Esophagus squamous epithelium (tissue), 5 donors: ENCODE measurements at regions not wholly inside any gene's neighbourhood (a gene's known extent, or its start where the extent isn't known, plus 50 kb on each side); places are given as distances from the start of the nearest gene placed in this dataset.
"Not testable (repeated sequence)": the region's sequence is repeated elsewhere in the genome, so short reads cannot be mapped to it uniquely, and the experiment has no call there.

Experiments used
- DNase-seq: peaks from one replicate; lab custom pipeline; 2025; lab: John Stamatoyannopoulos, UW
- H3K27ac ChIP-seq, 4 donors: fragments of 200-600 bp; sonication (generic); one replicate each; pipeline ENCODE4 v1.5.1; 2016 to 2019; ENCODE audit warnings: mild to moderate bottlenecking in 1 of 4
- H3K27me3 ChIP-seq, 4 donors: fragments of 200-600 bp; sonication (generic); 1 replicate in 3 of 4; 2 replicates in 1 of 4; pipeline versions ENCODE4 v1.5.1 to v1.6.0; 2017 to 2021; ENCODE audit warnings: antibody characterized with exemption in 1 of 4
- H3K36me3 ChIP-seq, 3 donors: fragments of 200-600 bp; sonication (generic); one replicate each; pipeline ENCODE4 v1.5.1; 2016 to 2019
- H3K4me1 ChIP-seq, 3 donors: fragments of 200-600 bp; sonication (generic); one replicate each; pipeline ENCODE4 v1.5.1; 2017 to 2019
- H3K4me3 ChIP-seq, 4 donors: fragments of 200-600 bp; sonication (generic); 1 replicate in 3 of 4; 2 replicates in 1 of 4; pipeline ENCODE4 v1.5.1; 2016 to 2019; ENCODE audit warnings: mild to moderate bottlenecking in 2 of 4, moderate library complexity in 1 of 4
- H3K9me3 ChIP-seq, 3 donors: fragments of 200-600 bp; sonication (generic); one replicate each; pipeline ENCODE4 v1.5.1; 2016 to 2019
- POLR2A ChIP-seq, 4 donors: fragments of 450-650 bp; IDR thresholded peaks; one replicate each; pipeline ENCODE4 v1.6.1; 2017; ENCODE audit warnings: antibody characterized with exemption in 4 of 4, mild to moderate bottlenecking in 4 of 4, moderate library complexity in 3 of 4
- WGBS, 2 donors: methylation state at CpG; one replicate each; pipeline ENCODE4 v1.1.5; 2018; 5-methylcytosine and 5-hydroxymethylcytosine counted together
- intact Hi-C: fragments of 100-400 bp; cut with DNase I; formaldehyde crosslinking; loops from one replicate; pipeline ENCODE4 v1.15.0; 2022
- TF ChIP-seq, protein P1 (sequence below), 6 experiments: fragments of 450-650 bp in 4 of 6; fragments of 200-600 bp in 2 of 6; sonication (generic) in 2 of 6; IDR thresholded peaks; one replicate each; pipeline ENCODE4 v1.5.1; 2016 to 2019; ENCODE audit warnings: antibody characterized with exemption in 6 of 6, mild to moderate bottlenecking in 4 of 6, moderate library complexity in 4 of 6
- donor health status: DM: yes; HTN: yes; CAD: no.

GRCh38 chr7:52168085-52168484 is 851.5 kb upstream of the COBL start:
- Histone ChIP-seq H3K27me3 (no peaks in the 10 kb centered on the region), H3K4me1 (no peaks in the 10 kb centered on the region), H3K27ac (no peak overlapping the region), H3K9me3 (peaks cover 0 to 4% (median 0%) of the 10 kb centered on the region in 3 donors), H3K4me3 (no peak overlapping the region), H3K36me3 (no peaks in the 10 kb centered on the region)
- DNase-seq = no peak
- intact Hi-C loops = no loop called here
- WGBS, 2 donors = 54 to 63% methylated on average over 3 of the region's 3 CpGs
- TF ChIP-seq POLR2A (IDR thresholded peaks at IDR 0.05) = no peak
- TF ChIP-seq, protein P1, sequence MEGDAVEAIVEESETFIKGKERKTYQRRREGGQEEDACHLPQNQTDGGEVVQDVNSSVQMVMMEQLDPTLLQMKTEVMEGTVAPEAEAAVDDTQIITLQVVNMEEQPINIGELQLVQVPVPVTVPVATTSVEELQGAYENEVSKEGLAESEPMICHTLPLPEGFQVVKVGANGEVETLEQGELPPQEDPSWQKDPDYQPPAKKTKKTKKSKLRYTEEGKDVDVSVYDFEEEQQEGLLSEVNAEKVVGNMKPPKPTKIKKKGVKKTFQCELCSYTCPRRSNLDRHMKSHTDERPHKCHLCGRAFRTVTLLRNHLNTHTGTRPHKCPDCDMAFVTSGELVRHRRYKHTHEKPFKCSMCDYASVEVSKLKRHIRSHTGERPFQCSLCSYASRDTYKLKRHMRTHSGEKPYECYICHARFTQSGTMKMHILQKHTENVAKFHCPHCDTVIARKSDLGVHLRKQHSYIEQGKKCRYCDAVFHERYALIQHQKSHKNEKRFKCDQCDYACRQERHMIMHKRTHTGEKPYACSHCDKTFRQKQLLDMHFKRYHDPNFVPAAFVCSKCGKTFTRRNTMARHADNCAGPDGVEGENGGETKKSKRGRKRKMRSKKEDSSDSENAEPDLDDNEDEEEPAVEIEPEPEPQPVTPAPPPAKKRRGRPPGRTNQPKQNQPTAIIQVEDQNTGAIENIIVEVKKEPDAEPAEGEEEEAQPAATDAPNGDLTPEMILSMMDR (IDR thresholded peaks at IDR 0.05) = no peak

DNA sequence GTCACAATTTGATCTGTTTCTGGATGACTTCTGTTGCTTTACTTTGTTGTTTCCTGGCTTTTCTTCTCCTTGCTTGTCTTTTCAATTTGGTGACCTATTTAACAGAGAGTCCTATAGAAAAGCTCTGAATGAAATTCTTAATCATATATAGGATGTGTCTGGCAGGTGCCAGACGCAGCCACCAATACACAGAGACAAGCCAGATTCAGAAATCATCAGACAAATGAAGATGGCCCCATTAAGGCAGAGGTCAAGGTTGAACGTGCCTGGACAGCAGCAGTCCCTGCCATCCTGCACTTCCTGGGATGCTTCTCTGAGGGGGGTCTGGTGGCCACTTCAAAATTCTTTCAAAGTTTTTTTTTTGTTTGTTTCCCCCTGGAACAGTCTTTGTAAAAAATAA is 846.7 kb upstream of the COBL start:
- intact Hi-C loops = no loop called here
- TF ChIP-seq POLR2A (IDR thresholded peaks at IDR 0.05) = no peak
- TF ChIP-seq, protein P1 (IDR thresholded peaks at IDR 0.05) = no peak
- no peak overlapping the region for H3K27ac ChIP-seq
- H3K4me1 ChIP-seq = no peaks in the 10 kb centered on the region
- H3K36me3 ChIP-seq = no peaks in the 10 kb centered on the region
- no peaks in the 10 kb centered on the region for H3K27me3 ChIP-seq
- DNase-seq = no peak
- H3K4me3 ChIP-seq = no peak overlapping the region
- 41 to 45% methylated on average over 2 of the region's 2 CpGs for WGBS, 2 donors
- no peaks in the 10 kb centered on the region for H3K9me3 ChIP-seq

- Histone ChIP-seq H3K27me3 (no peaks in the 10 kb centered on the region), H3K27ac (no peak overlapping the region), H3K9me3 (no peaks in the 10 kb centered on the region), H3K4me3 (no peak overlapping the region), H3K4me1 (no peaks in the 10 kb centered on the region), H3K36me3 (no peaks in the 10 kb centered on the region)
- intact Hi-C loops = no loop called here
- no peak for DNase-seq
- TF ChIP-seq, protein P1 (IDR thresholded peaks at IDR 0.05) = no peak
- no peak for TF ChIP-seq POLR2A (IDR thresholded peaks at IDR 0.05)
Measured at GRCh38 chr7:52161483-52161882, 844.9 kb upstream of the COBL start.

- 91 to 92% methylated on average over 17 of the region's 17 CpGs for WGBS, 2 donors
- H3K4me1 ChIP-seq, intact Hi-C loops, H3K9me3 ChIP-seq, H3K36me3 ChIP-seq, DNase-seq, H3K27me3 ChIP-seq, H3K27ac ChIP-seq, H3K4me3 ChIP-seq: not testable (repeated sequence)
Measured at GRCh38 chr7:52159421-52159820, 842.8 kb upstream of the COBL start.

DNA sequence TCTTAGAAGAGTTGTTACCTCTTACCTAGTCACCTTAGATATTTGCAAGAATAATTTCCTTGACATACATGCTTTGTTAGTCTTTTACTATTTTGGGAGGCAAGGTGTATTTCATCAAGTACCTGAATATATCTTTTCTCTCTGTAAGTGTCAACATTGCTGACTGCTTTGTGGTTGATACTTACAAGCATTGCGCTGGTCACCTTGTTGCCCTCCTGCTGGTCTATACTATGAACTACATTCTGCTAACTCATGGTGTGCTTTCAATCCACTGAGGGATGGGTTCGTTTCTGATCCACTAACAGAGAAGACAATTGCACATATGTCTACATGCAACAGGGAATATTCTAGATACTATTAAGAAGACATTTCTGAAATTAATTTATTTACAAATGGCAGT is 837.8 kb upstream of the COBL start:
- Histone ChIP-seq H3K4me3 (no peak overlapping the region), H3K27me3 (no peaks in the 10 kb centered on the region), H3K36me3 (no peaks in the 10 kb centered on the region), H3K9me3 (no peaks in the 10 kb centered on the region), H3K4me1 (no peaks in the 10 kb centered on the region), H3K27ac (no peak overlapping the region)
- intact Hi-C loops = no loop called here
- no peak for DNase-seq
- 75 to 77% methylated on average over 2 of the region's 2 CpGs for WGBS, 2 donors
- TF ChIP-seq, protein P1 (IDR thresholded peaks at IDR 0.05) = no peak
- TF ChIP-seq POLR2A (IDR thresholded peaks at IDR 0.05) = no peak

- intact Hi-C loops = no loop called here
- TF ChIP-seq, protein P1 (IDR thresholded peaks at IDR 0.05) = no peak
- no peak for TF ChIP-seq POLR2A (IDR thresholded peaks at IDR 0.05)
Measured at GRCh38 chr7:52151559-52151958, 835.0 kb upstream of the COBL start.

More at GRCh38 chr7:52151559-52151958, 835.0 kb upstream of the COBL start:
- Histone ChIP-seq H3K27me3 (no peaks in the 10 kb centered on the region), H3K36me3 (no peaks in the 10 kb centered on the region), H3K4me3 (no peak overlapping the region), H3K9me3 (no peaks in the 10 kb centered on the region), H3K27ac (no peak overlapping the region), H3K4me1 (no peaks in the 10 kb centered on the region)
- WGBS, 2 donors = 12 to 53% methylated on average over 1 of the region's 1 CpG
- no peak for DNase-seq
